ENCODE measurements at regions not wholly inside any gene's neighbourhood (a gene's known extent, or its start where the extent isn't known, plus 50 kb on each side); places are given as distances from the start of the nearest gene placed in this dataset.

DNA sequence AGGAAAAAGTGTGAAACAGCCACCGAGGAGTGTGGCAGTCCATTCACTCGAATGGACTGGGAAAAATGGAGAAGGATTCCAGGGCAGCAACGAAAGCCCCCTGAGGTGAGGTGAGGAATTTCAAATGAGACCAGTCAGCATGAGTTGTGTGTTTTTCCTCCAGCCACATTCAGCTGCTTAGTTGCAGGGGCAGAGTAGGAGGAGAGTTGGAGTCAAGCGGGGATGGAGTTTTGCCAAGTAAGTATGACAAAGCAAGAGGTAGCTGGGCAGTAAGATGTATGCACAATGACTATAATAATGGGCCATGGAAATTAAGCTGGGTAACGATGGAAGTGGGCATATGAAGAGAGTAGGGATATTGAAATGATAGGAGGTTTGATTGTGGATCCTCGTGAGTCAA lies 64.4 kb downstream of the CCDC54 start:
- no peak for ATAC-seq (ENCODE audit: low read depth)
- Mint-ChIP-seq H3K27me3 (no peaks in the 10 kb centered on the region), H3K4me3 (no peak overlapping the region), H3K4me1 (peaks cover 1% of the 10 kb centered on the region), H3K36me3 (ENCODE audit: low read depth) (no peaks in the 10 kb centered on the region), H3K9me3 (no peaks in the 10 kb centered on the region), H3K27ac (no peak overlapping the region)
- no peak for TF ChIP-seq CTCF (IDR thresholded peaks at IDR 0.05)
- POLR2A ChIA-PET, result interaction anchor here (1.1 kb wide), 1 partner anchor 10 kb away, joined by 3 read pairs; no protein-coding TSS in a partner anchor
- intact Hi-C loops (cut with micrococcal nuclease), result no loop called here
- CTCF ChIA-PET, result interaction anchor here (1.0 kb wide), 1 partner anchor 11 kb away, joined by 3 read pairs; no protein-coding TSS in a partner anchor
- no peak for DNase-seq

- intact Hi-C loops (cut with micrococcal nuclease), result no loop called here
- no peak for TF ChIP-seq CTCF (IDR thresholded peaks at IDR 0.05)
- ATAC-seq (ENCODE audit: low read depth) (no peak), DNase-seq (no peak)
- Mint-ChIP-seq H3K27ac (no peak overlapping the region), H3K27me3 (no peaks in the 10 kb centered on the region), H3K9me3 (no peaks in the 10 kb centered on the region), H3K4me3 (no peak overlapping the region), H3K36me3 (ENCODE audit: low read depth) (no peaks in the 10 kb centered on the region), H3K4me1 (peaks cover 7% of the 10 kb centered on the region)
- ChIA-PET POLR2A (interaction anchor here (0.5 to 1.2 kb wide), 2 partner anchors 12 to 200 kb away, joined by 3 to 6 read pairs; no protein-coding TSS in a partner anchor), CTCF (no interaction called here)
Measured at GRCh38 chr3:107443461-107443860, 66.2 kb downstream of the CCDC54 start.

GRCh38 chr3:107446706-107447105 lies 69.5 kb downstream of the CCDC54 start:
- CTCF ChIA-PET, result no interaction called here
- peaks cover 7% of the 10 kb centered on the region for H3K4me1 Mint-ChIP-seq
- POLR2A ChIA-PET, result no interaction called here

GRCh38 chr3:107450254-107450893 lies 72.4 kb upstream of the BBX start:
- no peak overlapping the region for H3K4me3 Mint-ChIP-seq
- no peak for ATAC-seq (ENCODE audit: low read depth)
- no peak for TF ChIP-seq CTCF (IDR thresholded peaks at IDR 0.05)
- H3K4me1 Mint-ChIP-seq, result peaks cover 7% of the 10 kb centered on the region
- no peaks in the 10 kb centered on the region for H3K27me3 Mint-ChIP-seq
- POLR2A ChIA-PET, result no interaction called here
- DNase-seq, result no peak
- H3K36me3 Mint-ChIP-seq (ENCODE audit: low read depth), result no peaks in the 10 kb centered on the region
- CTCF ChIA-PET, result no interaction called here
- H3K27ac Mint-ChIP-seq, result no peak overlapping the region
- no peaks in the 10 kb centered on the region for H3K9me3 Mint-ChIP-seq
- intact Hi-C loops (cut with micrococcal nuclease), result no loop called here

More at GRCh38 chr3:107446706-107447105, 69.5 kb downstream of the CCDC54 start:
- Mint-ChIP-seq H3K36me3 (ENCODE audit: low read depth) (no peaks in the 10 kb centered on the region), H3K27ac (no peak overlapping the region), H3K9me3 (no peaks in the 10 kb centered on the region), H3K4me3 (no peak overlapping the region), H3K27me3 (no peaks in the 10 kb centered on the region)
- no peak for TF ChIP-seq CTCF (IDR thresholded peaks at IDR 0.05)
- ATAC-seq (ENCODE audit: low read depth), result peak; percentile 85
- no peak for DNase-seq
- intact Hi-C loops (cut with micrococcal nuclease), result no loop called here

GRCh38 chr3:107452436-107452835 lies 70.3 kb upstream of the BBX start:
- Mint-ChIP-seq H3K36me3 (ENCODE audit: low read depth) (no peaks in the 10 kb centered on the region), H3K27ac (no peak overlapping the region), H3K4me3 (no peak overlapping the region), H3K27me3 (no peaks in the 10 kb centered on the region), H3K9me3 (no peaks in the 10 kb centered on the region), H3K4me1 (no peaks in the 10 kb centered on the region)
- intact Hi-C loops (cut with micrococcal nuclease), result no loop called here
- ChIA-PET CTCF (no interaction called here), POLR2A (no interaction called here)
- no peak for DNase-seq
- TF ChIP-seq CTCF (IDR thresholded peaks at IDR 0.05), result no peak
- ATAC-seq (ENCODE audit: low read depth), result no peak
